A673 (cell line): ENCODE measurements at regions not wholly inside any gene's neighbourhood (a gene's known extent, or its start where the extent isn't known, plus 50 kb on each side); places are given as distances from the start of the nearest gene placed in this dataset.

Experiments
- BruUV-seq: library from RNA; stranded (reverse); fragments of 400-500 nt; replicated peaks from 2 replicates; lab custom pipeline; 2021; lab: Mats Ljungman, UMichigan
- CTCF ChIA-PET: fragments of 300-600 bp; sonication (Branson Sonifier 250); formaldehyde crosslinking; loops from one replicate; lab custom pipeline; 2022; ENCODE audit warnings: antibody characterized with exemption; lab: Charles Lee
- POLR2A ChIA-PET: fragments of 300-600 bp; sonication (Branson Sonifier 250); formaldehyde crosslinking; loops from one replicate; lab custom pipeline; 2022; ENCODE audit warnings: antibody characterized with exemption; ENCODE audit not compliant: low non-redundant PET; lab: Charles Lee
- DNase-seq: peaks from one replicate; pipeline ENCODE4 v3.0.0-alpha.2; 2015; ENCODE audit warnings: low spot score
- H3K27ac ChIP-seq: fragments of 200-600 bp; sonication (generic); 2 replicates; pipeline ENCODE4 v1.5.1; 2016; ENCODE audit warnings: mixed run types, low read depth, mild to moderate bottlenecking, mixed read lengths, antibody characterized with exemption, low read length; ENCODE audit not compliant: poor library complexity, severe bottlenecking
- H3K27me3 ChIP-seq: fragments of 200-600 bp; sonication (generic); replicated peaks from 2 replicates; pipeline ENCODE4 v1.6.1; 2017; ENCODE audit warnings: mixed run types, low read depth, mild to moderate bottlenecking, mixed read lengths, antibody characterized with exemption, low read length; ENCODE audit not compliant: insufficient read depth, poor library complexity
- H3K36me3 ChIP-seq: fragments of 200-600 bp; sonication (generic); 2 replicates; pipeline ENCODE4 v1.6.1; 2016; ENCODE audit warnings: mixed run types, mild to moderate bottlenecking, mixed read lengths, antibody characterized with exemption, low read length; ENCODE audit not compliant: insufficient read depth, poor library complexity, severe bottlenecking
- H3K4me1 ChIP-seq: fragments of 200-600 bp; sonication (generic); 2 replicates; pipeline ENCODE4 v1.6.1; 2017; ENCODE audit warnings: mixed run types, mild to moderate bottlenecking, mixed read lengths, antibody characterized with exemption, low read length; ENCODE audit not compliant: insufficient read depth, poor library complexity, severe bottlenecking
- H3K4me3 ChIP-seq: fragments of 200-600 bp; sonication (generic); 2 replicates; pipeline ENCODE4 v1.5.1; 2016; ENCODE audit warnings: low read depth, mixed run types, mild to moderate bottlenecking, mixed read lengths, low read length; ENCODE audit not compliant: poor library complexity, severe bottlenecking
- H3K9me3 ChIP-seq: fragments of 200-600 bp; sonication (generic); 2 replicates; pipeline ENCODE4 v1.6.1; 2016; ENCODE audit warnings: mixed run types, low read depth, mild to moderate bottlenecking, mixed read lengths, antibody characterized with exemption, low read length; ENCODE audit not compliant: poor library complexity, severe bottlenecking
- CTCF ChIP-seq: fragments of 300-800, 200-600 bp; sonication (generic); conservative IDR thresholded peaks from 2 replicates; pipeline ENCODE4 v1.5.1; 2017; ENCODE audit warnings: low read depth, mild to moderate bottlenecking, antibody characterized with exemption, low read length, moderate library complexity, mixed read lengths
- EZH2 ChIP-seq: fragments of 200-600 bp; sonication (generic); IDR thresholded peaks from 2 replicates; pipeline ENCODE4 v1.6.1; 2017; ENCODE audit warnings: borderline replicate concordance, low read depth, mild to moderate bottlenecking, mixed read lengths, antibody characterized with exemption, low read length; ENCODE audit not compliant: poor library complexity, severe bottlenecking
- intact Hi-C: fragments of 100-400 bp; cut with micrococcal nuclease; formaldehyde crosslinking; loops from one replicate; pipeline ENCODE4 v1.10.0; 2022; ENCODE audit not compliant: unreplicated experiment

- no peak overlapping the region for H3K27ac ChIP-seq
- H3K27me3 ChIP-seq: peaks cover 2% of the 10 kb centered on the region
- no TSS peak for BruUV-seq
- no peak overlapping the region for H3K4me3 ChIP-seq
- no peak for DNase-seq
- POLR2A ChIA-PET: no interaction called here
- CTCF ChIA-PET: no interaction called here
- no peaks in the 10 kb centered on the region for H3K9me3 ChIP-seq
- no peak for TF ChIP-seq EZH2
- TF ChIP-seq CTCF: no peak
- H3K4me1 ChIP-seq: no peaks in the 10 kb centered on the region
- intact Hi-C loops: no loop called here
- H3K36me3 ChIP-seq: no peaks in the 10 kb centered on the region
These were observed 307.8 kb upstream of the SMIM21 start for GRCh38 chr18:75735291-75735690.

- H3K36me3 ChIP-seq: no peaks in the 10 kb centered on the region
- no peaks in the 10 kb centered on the region for H3K4me1 ChIP-seq
- CTCF ChIA-PET: no interaction called here
- POLR2A ChIA-PET: no interaction called here
- TF ChIP-seq EZH2 (no peak), CTCF (no peak)
- H3K4me3 ChIP-seq: no peak overlapping the region
- H3K27me3 ChIP-seq: peaks cover 17% of the 10 kb centered on the region
- no peak for DNase-seq
- intact Hi-C loops: no loop called here
- no peaks in the 10 kb centered on the region for H3K9me3 ChIP-seq
- no peak overlapping the region for H3K27ac ChIP-seq
- BruUV-seq: no TSS peak
These were observed 302.7 kb upstream of the SMIM21 start for GRCh38 chr18:75730249-75730648.

- POLR2A ChIA-PET: no interaction called here
- H3K4me1 ChIP-seq: no peaks in the 10 kb centered on the region
- H3K36me3 ChIP-seq: no peaks in the 10 kb centered on the region
- peaks cover 23% of the 10 kb centered on the region for H3K27me3 ChIP-seq
- DNase-seq: no peak
- CTCF ChIA-PET: no interaction called here
- intact Hi-C loops: loop anchor here (5.0 kb wide), 1 partner anchor 1076 kb away; no protein-coding TSS in a partner anchor
- TF ChIP-seq EZH2: no peak
- TF ChIP-seq CTCF: no peak
- H3K27ac ChIP-seq: no peak overlapping the region
- no peak overlapping the region for H3K4me3 ChIP-seq
- H3K9me3 ChIP-seq: no peaks in the 10 kb centered on the region
- BruUV-seq: no TSS peak
These were observed 301.1 kb upstream of the SMIM21 start for GRCh38 chr18:75728621-75729020.
